ENCODE measurements at regions not wholly inside any gene's neighbourhood (a gene's known extent, or its start where the extent isn't known, plus 50 kb on each side); places are given as distances from the start of the nearest gene placed in this dataset.

DNA sequence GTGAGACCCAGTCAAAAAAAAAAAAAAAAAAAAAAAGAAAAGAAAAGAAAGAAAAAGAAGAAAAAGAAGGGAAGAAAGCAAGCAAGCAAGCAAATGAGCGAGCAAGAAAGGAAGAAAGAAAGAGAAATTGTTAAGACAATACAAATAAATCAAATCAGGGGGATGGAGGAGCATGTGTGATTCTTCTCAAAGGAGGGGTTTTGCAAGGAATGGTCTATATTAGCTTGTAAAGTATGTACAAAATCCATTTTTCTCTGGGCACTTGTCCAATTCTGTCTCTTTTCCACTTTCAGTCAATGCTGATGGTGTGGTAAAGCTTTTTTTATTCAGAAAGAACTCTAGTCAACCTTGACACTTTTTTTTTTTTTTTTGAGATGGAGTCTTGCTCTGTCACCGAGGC, 133.7 kb upstream of the TNFAIP3 start:
- H3K27ac ChIP-seq = no peak overlapping the region
- no peaks in the 10 kb centered on the region for H3K36me3 ChIP-seq
- TF ChIP-seq, protein P1, sequence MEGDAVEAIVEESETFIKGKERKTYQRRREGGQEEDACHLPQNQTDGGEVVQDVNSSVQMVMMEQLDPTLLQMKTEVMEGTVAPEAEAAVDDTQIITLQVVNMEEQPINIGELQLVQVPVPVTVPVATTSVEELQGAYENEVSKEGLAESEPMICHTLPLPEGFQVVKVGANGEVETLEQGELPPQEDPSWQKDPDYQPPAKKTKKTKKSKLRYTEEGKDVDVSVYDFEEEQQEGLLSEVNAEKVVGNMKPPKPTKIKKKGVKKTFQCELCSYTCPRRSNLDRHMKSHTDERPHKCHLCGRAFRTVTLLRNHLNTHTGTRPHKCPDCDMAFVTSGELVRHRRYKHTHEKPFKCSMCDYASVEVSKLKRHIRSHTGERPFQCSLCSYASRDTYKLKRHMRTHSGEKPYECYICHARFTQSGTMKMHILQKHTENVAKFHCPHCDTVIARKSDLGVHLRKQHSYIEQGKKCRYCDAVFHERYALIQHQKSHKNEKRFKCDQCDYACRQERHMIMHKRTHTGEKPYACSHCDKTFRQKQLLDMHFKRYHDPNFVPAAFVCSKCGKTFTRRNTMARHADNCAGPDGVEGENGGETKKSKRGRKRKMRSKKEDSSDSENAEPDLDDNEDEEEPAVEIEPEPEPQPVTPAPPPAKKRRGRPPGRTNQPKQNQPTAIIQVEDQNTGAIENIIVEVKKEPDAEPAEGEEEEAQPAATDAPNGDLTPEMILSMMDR (IDR thresholded peaks at IDR 0.05; ENCODE audit: low read depth, low read length) = no peak
- no peak for DNase-seq (ENCODE audit: low read depth in 1 of 2, low spot score in 1 of 2)
- no peaks in the 10 kb centered on the region for H3K27me3 ChIP-seq
- peaks cover 12% of the 10 kb centered on the region for H3K4me1 ChIP-seq (ENCODE audit: low read depth)
- no peak overlapping the region for H3K4me3 ChIP-seq
- no peaks in the 10 kb centered on the region for H3K9me3 ChIP-seq (ENCODE audit: low read depth)

DNA sequence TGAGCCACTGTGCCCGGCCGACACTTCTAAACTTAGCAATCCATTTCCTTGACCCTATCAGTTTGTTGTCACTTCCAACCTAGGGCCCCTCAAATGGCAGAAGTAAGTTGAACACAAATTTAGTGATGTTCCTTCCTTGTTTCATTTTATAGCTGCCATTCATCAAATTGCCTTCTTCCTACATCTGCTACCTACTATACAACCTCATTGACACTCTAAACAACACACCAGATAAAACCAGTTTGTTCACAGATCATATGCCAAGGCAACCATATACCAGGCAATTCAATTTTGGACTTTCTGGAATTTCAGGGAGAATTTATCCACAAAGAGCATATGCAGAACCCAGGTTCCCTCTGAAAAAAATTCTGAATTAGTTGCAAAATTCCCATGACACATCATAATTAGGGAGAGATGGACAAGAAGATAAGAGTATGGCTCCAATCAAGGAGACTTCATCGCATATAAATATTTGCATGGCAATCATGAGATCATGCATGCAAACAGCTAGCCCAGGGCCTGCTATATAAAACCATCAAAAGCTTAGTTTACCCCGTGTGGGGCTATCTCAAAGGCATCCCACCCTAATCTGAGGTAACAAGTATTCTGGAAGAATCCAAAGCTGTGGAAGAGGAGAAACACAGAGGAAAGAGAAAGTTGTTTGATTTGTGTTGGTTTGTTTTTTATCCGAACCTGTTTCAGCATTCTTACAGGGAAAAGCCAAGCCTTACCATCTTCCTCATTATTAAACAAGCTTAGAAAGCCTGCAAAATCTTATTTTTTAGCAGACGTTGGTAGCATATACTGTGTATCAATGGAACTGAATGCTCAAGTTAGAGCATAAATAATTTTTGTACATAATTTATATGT, 132.8 kb upstream of the TNFAIP3 start:
- Histone ChIP-seq H3K36me3 (no peaks in the 10 kb centered on the region), H3K9me3 (ENCODE audit: low read depth) (no peaks in the 10 kb centered on the region), H3K27ac (no peak overlapping the region), H3K4me3 (no peak overlapping the region), H3K27me3 (no peaks in the 10 kb centered on the region), H3K4me1 (ENCODE audit: low read depth) (peaks cover 5% of the 10 kb centered on the region)
- TF ChIP-seq, protein P1 (IDR thresholded peaks at IDR 0.05; ENCODE audit: low read depth, low read length) = no peak
- no peak for DNase-seq (ENCODE audit: low read depth in 1 of 2, low spot score in 1 of 2)

DNA sequence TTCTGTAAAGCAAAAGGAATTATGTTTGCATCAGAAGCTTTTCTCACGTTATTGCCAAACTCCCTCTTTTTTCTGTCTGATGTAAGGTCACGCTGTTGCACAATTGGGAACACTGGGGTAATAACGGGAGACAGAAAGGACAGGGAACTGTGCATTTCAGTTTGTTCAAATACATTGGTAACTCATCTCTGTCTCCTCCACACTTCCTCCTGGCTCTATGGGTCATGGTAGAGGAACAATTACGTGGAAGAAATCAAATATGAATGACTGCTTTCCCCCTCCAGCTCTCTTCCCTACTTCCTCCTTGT, 132.2 kb upstream of the TNFAIP3 start:
- peak in 1 of 2 donors; percentile 79 for DNase-seq (ENCODE audit: low read depth in 1 of 2, low spot score in 1 of 2)
- Histone ChIP-seq H3K4me1 (ENCODE audit: low read depth) (peaks cover 4% of the 10 kb centered on the region), H3K4me3 (no peak overlapping the region), H3K9me3 (ENCODE audit: low read depth) (no peaks in the 10 kb centered on the region), H3K36me3 (no peaks in the 10 kb centered on the region), H3K27me3 (no peaks in the 10 kb centered on the region), H3K27ac (no peak overlapping the region)
- TF ChIP-seq, protein P1 (IDR thresholded peaks at IDR 0.05; ENCODE audit: low read depth, low read length) = no peak

DNA sequence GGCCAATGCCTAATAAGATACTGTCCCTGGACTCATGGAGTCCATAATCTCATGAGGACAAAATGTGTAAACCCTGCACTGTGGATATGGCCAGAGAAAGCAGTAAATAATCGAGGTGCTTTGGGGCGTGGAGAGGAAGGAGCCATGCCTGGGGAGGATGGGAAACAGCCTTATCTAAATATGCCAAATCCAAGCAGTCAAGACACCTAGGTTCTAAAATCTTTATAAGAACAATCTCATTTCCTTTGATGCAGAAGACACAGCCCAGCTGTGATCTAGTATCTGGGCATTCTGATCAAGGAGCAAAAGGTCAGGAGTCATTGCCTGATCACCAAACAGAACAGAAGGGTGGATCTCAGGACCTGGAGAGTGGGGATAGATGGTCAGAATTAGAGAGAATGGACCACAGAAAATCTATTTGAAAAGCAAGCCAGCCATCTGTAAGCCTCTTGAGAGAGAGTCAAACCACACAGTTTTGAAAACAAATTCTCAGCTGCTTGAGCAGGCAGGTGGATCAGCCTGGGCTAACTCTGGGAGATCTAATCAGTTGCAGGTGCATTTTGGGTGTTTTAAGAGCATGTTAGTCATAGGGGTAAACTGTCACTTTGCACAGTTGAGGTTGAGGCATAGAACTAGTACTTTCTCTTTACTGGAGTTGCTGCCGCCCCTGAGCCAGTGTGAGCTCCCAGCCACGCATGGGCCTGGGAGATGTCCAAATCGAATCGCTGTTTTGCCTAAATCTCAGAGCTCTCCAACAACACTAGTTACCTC, 130.8 kb upstream of the TNFAIP3 start:
- no peaks in the 10 kb centered on the region for H3K4me1 ChIP-seq (ENCODE audit: low read depth)
- no peak overlapping the region for H3K4me3 ChIP-seq
- TF ChIP-seq, protein P1 (IDR thresholded peaks at IDR 0.05; ENCODE audit: low read depth, low read length) = no peak
- DNase-seq (ENCODE audit: low read depth in 1 of 2, low spot score in 1 of 2) = no peak
- H3K36me3 ChIP-seq = no peaks in the 10 kb centered on the region
- H3K9me3 ChIP-seq (ENCODE audit: low read depth) = no peaks in the 10 kb centered on the region
- H3K27ac ChIP-seq = no peak overlapping the region
- no peaks in the 10 kb centered on the region for H3K27me3 ChIP-seq

DNA sequence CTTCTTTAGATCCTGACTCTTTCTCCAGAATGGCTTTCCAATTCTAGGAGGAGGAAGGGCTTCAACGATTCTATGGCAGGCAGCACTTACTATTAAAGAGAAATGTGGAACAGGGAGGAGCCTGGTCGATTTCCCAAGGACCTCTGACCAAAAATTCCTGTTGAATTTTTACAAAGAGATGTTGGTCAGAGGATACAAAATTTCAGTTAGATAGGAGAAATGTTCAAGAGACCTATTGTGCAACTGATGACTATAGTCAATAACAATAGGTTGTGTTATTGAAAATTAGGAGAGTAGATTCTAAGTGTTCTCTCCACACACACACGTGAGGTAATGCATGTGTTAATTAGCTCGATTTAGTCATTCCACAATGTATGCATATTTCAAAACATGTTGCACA, 130.1 kb upstream of the TNFAIP3 start:
- H3K4me1 ChIP-seq (ENCODE audit: low read depth) = no peaks in the 10 kb centered on the region
- H3K27me3 ChIP-seq = no peaks in the 10 kb centered on the region
- no peak overlapping the region for H3K4me3 ChIP-seq
- H3K9me3 ChIP-seq (ENCODE audit: low read depth) = no peaks in the 10 kb centered on the region
- TF ChIP-seq, protein P1 (IDR thresholded peaks at IDR 0.05; ENCODE audit: low read depth, low read length) = no peak
- no peak overlapping the region for H3K27ac ChIP-seq
- peak in 1 of 2 donors; percentile 55 for DNase-seq (ENCODE audit: low read depth in 1 of 2, low spot score in 1 of 2)
- no peaks in the 10 kb centered on the region for H3K36me3 ChIP-seq

Data from cardiac muscle cell (in vitro differentiated cells and primary cell).